NCI-H128 (cell line): ENCODE measurements at regions not wholly inside any gene's neighbourhood (a gene's known extent, or its start where the extent isn't known, plus 50 kb on each side); places are given as distances from the start of the nearest gene placed in this dataset.
"Not testable (repeated sequence)": the region's sequence is repeated elsewhere in the genome, so short reads cannot be mapped to it uniquely, and the experiment has no call there.

Experiments used
- DNase-seq: peaks from one replicate; lab custom pipeline; 2025; ENCODE audit not compliant: unreplicated experiment; lab: John Stamatoyannopoulos, UW

DNA sequence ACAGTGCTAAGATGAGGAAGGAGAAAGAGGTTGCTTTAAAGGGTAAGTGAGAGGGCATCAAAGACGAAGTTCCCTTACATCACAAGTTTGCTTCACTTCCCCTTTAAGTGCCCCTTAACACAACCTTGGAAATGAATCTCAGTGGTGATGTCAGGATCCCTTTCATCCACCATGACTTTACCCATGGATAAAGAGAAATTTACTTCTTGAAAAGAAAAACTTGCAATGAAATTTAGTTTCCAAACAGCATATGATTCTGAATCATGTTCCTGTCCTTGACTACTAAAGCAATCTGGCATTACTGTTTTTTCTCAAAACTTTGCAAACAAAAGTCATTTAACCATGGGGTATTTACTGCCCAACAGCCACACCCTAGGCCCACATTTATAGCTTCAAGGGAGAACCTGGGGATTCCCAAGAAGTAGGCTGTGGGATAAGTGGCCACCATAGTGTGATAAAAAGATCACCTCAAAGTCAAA, 135.9 kb downstream of the ITGB8 start:
- no peak for DNase-seq

DNA sequence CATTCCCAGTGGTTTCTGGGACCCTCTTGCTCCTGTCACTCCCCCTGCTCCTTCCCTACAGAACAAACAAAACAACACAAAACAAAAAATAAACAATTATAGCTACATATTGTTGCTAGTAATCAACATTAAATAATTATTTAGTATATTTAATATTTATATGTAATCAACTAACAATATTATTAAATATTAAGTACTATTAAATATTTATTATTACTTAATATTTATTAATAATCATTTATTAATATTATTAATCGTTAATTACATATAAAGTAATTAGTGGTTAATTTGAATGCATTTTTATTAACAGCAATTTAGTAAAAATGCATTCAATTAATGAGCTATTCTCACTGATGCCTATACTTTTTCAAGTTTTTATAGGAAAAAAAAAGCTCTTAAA, 139.4 kb downstream of the ITGB8 start:
- no peak for DNase-seq

DNA sequence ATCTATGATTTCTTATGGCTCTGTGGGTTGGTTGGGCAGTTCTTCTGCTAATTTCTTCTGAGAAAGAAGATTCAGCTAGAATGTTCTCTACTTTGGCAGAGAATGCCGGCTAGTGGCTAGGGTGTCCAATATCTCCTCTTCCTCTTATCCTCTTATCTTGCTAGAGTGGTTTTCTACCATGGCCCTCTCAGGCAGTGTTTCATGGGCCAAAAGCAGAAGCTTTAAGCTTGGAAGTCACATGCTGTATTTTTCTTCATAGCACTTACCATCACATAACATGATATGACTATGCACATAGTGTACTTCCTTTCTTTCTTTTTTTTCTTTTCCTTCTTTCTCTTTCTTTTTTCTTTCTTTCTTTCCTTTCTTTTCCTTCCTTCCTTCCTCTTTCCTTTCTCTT, 140.0 kb downstream of the ITGB8 start:
- DNase-seq, result no peak

DNA sequence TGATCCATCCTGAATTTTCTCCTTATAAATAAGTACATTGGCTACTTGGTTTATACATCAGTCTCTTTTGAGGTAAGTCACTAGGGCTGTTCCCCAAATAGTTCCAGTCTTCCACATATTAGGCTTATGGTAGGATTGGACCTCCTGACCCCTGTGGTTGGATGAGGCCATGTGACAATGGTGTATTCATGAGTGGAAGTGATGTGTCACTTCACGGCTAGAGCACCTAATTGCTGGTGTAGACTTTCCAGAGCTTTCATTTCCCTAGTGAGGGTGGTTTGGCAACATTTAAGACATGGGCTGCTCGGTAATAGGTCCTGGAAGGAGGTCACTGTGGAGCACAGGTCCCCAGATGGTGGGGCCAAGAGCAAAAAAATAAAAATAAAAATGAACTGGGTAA, 141.2 kb upstream of the ABCB5 start:
- no peak for DNase-seq

DNA sequence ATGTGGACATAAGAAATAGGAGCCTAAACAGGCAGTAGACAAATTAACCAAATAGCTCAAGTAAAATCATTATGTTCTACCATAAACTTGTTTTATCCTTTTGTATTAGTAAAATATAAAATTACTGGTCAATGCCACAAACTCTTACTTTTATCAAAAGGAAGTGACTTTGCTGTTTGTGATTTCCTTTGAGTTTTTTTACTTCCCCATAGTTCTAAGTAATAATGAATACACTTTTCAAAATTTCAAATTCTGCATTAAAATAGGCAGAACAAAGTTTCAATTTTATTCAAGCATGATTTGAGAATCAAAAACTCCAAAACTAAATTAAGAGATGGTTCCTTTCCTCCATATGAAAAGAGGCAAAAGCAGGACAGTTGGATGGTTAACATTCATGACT, 139.7 kb upstream of the ABCB5 start:
- no peak for DNase-seq

DNA sequence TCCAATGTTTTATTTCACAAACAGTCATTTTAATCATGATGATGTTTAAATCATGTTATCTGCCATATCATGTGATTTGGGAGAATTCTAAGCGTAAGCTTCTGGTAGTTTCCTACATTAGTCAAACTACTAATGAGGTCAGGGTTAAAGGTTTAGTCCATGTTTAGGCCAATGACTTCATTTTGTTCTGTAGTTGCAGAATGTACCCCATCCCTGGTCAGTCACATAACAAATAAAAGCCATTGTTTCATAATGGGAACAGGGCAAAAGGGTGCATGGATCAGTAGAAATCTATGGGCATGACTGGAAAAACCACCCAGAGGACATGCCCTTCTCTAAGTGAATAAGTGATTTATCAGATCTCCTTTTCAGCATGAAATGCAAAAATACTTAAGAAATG, 138.4 kb upstream of the ABCB5 start:
- no peak for DNase-seq

DNA sequence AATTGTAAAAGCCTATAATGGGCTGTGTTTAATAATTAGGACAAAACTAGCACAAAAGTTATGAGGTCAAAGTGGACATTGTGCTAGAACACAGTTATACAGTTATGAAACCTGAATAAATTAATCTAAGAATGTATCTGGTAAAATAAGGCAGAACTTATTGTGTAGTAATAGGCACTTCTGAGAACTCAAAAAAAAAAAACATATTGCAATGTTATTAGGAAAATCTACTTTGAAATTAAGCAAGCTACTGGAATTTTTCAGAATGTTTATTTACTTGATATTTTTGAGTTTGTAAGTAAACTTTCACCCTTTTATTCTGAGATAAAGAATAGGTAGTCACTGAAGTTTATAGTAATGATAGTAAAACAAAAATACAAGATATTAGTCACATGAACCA, 135.8 kb upstream of the ABCB5 start:
- DNase-seq, result no peak

DNA sequence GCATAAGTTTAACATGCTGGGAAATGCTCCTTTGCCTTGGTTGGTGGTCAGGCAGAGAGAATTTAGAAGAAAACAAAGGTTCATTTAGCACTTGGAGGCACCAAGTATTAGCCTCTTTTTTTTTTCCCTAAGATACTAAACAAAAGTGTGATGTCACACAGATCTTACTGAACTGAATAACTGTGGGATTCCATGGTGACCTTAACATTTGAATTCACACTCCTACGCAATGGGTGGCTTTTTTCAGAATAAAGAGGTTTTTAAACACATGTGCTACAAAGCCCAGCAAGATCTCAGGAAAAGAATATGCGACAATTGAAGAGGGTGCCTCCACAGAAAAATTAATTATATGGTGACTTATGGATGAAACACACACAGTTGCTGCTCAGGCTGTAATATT, 133.4 kb upstream of the ABCB5 start:
- no peak for DNase-seq

DNA sequence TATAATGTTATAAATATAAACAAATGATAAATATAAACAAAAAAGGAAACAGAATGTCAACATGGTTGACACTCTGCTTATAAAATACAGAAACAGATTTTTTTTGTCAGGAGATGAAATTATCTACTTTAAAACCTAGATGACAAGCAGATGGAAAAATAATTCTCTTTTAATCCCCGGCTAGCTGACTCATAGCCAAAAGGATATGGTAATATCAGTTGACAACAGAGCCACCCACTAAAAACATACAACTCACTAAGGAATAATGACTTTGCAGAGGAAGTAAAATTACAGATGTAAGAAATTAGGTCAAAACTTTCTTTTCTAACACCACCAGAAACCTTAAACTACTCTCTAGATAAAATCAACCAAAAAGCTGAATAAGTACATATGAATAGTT, 131.1 kb upstream of the ABCB5 start:
- no peak for DNase-seq

DNA sequence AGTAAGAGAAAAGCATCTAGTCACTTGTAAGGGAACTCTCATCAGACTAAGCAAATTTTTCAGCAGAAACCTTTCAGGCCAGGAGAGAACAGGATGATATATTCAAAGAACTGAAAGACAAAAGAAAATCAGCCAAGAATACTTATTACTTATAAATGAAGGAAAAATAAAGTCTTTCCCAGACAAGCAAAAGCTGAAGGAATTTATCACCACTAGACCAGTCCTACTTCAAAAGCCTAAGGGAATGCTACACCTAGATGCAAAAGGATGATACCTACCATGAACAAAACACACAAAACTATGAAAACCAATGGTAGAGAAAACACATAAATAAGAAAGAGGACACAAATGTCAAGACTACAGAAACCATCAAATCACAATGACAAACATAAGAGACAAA, 126.6 kb upstream of the ABCB5 start:
- DNase-seq, result no peak

DNA sequence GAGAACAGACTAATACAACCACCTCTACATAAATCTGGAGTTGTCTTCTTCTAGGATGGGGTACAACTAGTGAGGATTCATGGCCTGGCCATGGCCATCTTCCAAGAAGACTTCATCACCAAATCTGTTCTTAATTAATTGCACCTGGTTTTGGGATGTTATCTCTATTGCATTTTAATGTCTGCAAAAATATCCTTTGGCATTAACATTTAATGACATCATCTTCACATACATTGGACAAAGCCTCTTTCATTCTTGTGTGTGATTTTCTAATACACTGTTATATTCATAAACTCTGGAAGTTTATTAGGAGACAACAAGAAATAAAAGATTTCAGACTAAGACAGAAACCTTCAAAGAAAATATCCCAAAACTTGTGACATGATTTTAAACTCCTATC, 124.2 kb upstream of the ABCB5 start:
- no peak for DNase-seq

DNA sequence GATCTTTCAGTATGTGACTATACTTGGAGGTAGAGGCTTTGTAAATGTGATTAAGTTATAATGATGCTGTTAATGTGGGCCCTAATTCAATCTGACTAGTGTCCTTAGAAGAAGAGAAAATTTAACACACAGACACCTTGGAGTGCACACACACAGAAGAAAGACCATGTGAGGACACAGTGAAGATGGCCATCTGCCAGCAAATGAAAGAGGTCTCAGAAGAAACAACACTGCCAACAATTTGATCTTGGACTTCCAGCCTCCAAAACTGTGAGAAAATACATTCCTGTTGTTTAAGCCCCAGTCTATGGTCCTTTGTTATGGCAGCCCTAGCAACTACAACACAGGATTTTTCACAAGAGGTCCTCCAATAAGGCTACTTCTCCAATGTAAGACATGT, 120.9 kb upstream of the ABCB5 start:
- DNase-seq, result no peak

DNA sequence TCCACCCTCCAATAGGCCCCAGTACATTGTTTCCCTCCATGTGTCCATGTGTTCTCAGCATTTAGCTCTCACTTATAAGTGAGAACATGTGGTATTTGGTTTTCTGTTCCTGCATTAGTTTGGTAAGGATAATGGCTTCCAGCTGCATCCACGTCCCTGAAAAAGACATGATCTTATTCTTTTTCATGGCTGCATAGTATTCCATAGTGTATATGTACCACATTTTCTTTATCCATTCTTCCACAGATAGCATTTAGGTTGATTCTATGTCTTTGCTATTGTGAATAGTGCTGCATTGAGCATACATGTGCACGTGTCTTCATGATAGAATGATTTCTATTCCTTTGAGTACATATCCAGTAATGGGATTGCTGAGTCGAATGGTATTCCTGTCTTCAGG, 114.0 kb upstream of the ABCB5 start:
- not testable (repeated sequence) for DNase-seq

DNA sequence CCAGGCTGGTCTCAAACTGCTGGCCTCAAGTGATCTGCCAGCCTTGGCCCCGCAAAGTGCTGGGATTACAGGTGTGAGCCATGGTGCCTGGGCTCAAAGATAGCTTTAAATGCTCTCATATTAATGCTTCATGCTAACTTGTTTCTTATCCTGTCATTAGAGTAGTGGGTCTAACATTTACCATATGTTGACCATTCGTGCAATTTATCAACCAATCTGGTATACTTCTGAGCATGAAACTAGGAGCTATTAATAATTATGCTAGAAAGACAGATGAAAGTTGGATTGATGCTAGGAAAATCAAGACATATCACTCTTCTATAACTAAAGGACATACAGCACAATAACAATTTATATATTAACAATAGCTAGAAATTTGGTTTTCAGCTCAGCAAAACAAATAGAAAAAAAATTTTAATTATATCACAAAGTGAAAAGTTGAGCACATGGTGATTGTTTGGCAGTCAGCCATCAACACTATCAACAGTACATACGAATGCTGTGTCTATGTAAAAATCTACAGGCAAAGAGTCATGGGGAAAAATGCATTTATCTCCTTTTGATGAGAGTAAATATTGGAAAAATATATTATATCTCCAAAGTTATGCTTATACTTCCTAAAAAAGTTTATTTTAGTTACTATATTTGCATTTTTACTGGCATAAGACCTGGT, 112.1 kb upstream of the ABCB5 start:
- DNase-seq, result no peak

DNA sequence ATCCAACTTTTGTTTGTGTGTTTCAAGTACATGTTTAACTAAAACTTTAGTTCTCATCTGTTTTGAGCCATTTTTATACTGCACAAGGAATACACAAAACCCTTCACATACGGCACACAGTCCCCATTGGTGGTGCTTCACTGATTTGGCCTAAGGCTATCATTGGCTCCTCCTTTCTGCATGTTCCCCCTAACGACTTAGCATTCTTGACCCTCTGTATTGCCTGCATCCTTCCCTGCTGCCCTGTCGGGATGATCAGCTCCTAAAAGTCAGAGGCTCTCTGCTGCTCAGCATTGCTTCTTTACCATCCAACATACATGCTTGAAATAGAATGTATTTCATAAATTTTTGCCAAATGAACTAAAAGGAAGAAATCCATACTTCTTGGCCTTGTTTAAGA, 111.4 kb upstream of the ABCB5 start:
- no peak for DNase-seq

DNA sequence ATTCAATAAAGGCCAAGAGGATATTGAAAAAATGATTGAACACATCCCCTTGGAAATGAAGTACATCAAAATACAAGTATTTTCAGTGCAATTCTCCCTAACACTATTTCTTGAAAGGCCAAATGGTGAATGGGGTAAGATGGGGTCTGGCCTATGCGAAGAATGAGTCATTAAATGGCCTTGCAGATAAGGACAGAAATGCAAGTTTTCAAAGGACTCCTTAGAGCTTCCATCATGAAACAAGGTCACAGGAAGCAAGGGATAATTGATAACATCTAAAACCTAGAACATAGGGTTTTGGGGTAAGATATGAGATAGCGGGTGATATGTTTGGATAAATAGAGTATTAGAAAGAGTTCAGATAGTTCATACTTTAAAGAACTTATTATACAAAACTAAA, 109.3 kb upstream of the ABCB5 start:
- DNase-seq, result no peak

DNA sequence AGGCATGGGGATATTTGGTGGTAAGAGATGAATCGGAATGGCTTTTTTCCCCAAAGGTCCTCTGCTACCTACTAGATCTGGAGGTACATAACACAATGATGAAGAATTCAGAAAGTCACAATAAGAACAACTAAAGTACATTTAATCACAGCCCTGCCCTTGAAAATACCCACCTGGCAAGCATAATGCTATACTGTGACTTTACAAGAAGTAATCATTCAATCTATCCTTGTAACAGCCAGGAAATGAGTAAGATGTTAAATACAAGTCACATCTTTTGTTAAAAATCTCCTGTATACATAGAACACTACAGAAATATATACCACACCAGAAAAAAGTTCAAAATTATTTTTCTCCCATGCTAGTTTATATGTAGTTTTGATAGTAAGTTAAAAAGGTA, 108.3 kb upstream of the ABCB5 start:
- no peak for DNase-seq

DNA sequence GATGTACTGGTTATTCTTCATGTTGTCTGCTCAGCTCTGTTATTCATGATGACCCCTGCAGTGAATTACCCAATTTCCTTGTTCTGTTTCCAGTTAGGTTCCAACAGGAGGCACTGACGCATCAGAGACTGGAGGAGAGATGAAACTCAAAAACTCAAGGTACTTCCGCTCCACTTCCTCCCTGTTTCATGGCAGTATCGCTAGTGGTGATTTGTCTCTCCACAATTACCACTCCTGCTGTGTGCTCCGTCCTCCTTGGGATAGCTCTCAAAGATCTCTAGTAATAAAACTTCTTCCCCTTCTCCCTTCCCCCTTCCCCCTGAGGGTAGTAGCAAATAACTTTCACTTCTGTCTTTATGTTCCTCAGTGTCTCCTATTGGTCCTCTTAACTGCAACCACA, 107.4 kb upstream of the ABCB5 start:
- no peak for DNase-seq

DNA sequence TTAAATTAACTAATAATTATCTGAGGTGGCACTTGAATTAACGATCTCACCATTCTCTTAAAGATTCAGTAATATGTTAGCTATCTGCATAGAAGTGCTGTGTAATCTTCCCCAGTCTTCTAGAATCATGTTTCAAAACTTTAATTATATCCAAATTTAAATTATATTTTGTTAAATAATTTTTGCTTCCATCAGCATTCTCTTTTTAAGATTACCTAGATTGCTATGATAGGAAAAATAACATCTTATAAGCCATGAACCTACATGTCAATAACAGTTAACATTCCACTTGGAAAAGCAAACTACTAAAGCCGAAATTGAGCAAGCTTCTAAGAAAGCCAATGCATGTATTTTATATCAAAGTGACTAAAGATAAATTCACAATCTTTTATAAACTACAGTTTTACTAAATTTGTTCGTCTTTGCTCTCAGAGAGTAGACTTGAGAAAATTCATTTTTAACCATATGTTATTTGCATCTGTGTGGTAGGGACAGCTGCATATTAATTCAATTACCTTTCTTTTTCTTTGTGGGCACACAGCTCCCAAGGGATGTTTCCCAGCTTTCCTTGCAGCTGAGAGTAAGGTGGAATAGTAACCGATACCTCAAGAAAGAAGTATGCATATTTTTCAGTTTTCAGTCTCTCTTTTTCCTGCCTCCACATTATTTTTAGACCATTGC, 105.4 kb upstream of the ABCB5 start:
- DNase-seq, result no peak

DNA sequence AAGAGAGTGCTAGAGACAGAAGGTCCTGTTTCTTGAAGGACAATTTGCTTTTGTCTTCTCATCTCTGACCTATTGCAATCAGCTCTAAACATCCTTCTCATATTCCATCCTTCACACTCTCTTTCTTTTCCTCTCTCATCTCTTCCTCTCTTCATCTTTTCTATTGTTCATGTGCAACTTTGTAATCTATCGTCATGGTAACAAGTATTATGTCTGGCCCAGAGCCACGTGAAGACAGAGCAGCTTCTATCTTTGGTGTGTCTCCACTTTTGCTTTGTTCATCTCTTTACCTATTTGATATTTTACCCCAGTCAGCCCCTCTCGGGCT, 104.9 kb upstream of the ABCB5 start:
- DNase-seq, result no peak

DNA sequence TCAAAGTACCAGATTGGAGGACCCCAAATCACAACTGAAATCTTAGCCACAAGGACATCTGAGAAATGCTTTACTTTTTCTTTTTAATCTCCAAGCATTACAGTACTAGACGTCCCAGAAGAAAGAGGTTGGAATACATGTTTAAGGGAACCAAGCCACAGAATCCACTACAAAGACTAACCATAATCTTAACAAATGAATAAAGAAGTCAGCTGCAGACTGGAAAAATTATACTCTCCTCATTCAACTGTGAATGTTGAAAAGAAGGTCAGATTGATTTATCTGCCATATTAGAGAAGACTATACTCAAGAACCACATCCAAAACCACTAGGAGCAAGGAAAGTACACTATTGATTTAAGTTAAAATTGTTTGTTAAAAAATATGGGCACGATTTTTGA, 102.1 kb upstream of the ABCB5 start:
- DNase-seq, result no peak

DNA sequence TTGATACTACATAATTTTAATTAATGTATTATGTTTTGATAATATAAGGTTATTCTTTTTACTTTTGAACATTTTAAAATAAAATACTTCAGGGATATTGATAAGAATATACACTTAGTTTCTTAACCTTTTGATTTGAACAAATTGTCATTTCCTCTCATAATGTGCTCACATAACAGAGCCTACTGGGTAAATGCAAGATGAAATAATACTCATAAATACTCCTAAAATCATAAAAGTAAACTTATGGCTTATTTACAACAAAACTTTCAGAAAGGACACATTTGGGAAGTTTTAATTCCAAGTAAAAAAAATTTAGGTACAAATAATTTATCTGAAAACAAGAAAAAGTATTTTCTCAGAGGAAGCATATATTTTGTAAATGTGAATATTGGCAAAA, 101.6 kb upstream of the ABCB5 start:
- DNase-seq, result no peak

DNA sequence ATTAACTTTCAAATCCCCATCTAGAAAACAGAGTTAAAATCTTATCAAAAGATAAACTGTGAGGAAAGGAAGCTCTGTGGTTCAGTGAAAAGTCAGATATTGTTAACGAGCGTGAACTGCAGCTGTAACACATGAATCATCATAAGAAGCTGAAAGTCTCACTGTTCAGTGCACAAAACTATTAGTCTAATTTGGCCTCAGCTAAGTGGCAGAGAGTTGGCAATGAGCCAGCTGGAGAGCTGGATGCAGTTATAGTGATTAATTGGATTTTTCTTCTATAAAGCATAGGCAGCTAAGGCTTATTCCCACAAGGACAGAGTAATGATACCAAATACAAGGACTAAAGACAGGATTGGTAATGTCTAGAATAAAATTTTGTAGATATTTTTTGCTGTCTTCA, 101.1 kb upstream of the ABCB5 start:
- DNase-seq, result peak; percentile 96
